Stomach (tissue), 4 donors: ENCODE measurements at regions not wholly inside any gene's neighbourhood (a gene's known extent, or its start where the extent isn't known, plus 50 kb on each side); places are given as distances from the start of the nearest gene placed in this dataset.

ENCODE experiments used
- EP300 ChIP-seq: sonication (generic); formaldehyde crosslinking; IDR thresholded peaks from one replicate; pipeline ENCODE4 v1.6.1; 2017; ENCODE audit warnings: antibody characterized with exemption
- TF ChIP-seq, protein P1 (sequence below), 7 experiments: fragments of 450-650 bp in 4 of 7; fragments of 200-600 bp in 3 of 7; sonication (generic) in 3 of 7; IDR thresholded peaks; one replicate each; pipeline ENCODE4 v1.5.1; 2016 to 2019; ENCODE audit warnings: antibody characterized with exemption in 7 of 7, control low read depth in 2 of 7, mild to moderate bottlenecking in 1 of 7

DNA sequence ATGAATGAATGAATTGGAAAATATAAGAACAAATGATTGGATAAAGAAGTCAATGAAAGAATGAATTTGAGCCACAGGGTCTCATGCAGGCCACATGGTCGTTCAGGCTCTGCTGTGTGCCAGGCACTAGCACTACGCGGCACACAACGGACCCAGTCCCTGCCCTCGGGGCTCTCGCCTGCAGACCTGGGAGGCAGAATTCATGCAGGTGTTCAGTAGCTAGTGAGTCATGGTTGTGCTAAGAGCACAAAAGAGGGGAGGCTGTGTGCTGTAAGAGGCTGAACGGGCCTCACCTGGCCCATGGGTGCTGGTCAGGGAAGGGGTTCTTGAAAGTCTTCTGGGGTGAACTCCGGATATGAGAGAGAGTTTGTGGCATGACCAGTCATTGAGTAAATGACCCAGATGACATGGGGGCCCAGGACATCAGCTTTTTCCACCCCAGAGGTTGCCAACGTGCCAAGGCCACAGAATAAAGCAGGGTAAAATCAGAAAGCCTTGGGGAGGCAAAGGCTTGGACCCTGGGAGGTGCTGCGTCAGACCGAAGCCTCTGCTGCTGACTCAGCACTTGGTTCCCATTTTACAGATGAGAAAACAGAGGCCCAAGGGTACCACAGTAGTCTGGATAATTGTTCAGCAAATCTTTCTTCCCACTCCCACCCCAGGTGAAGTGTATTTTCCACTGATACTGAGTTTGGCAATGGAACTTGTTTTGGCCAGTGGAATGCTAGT, 264.3 kb upstream of the MVB12B start:
- no peak for TF ChIP-seq EP300
- TF ChIP-seq, protein P1, sequence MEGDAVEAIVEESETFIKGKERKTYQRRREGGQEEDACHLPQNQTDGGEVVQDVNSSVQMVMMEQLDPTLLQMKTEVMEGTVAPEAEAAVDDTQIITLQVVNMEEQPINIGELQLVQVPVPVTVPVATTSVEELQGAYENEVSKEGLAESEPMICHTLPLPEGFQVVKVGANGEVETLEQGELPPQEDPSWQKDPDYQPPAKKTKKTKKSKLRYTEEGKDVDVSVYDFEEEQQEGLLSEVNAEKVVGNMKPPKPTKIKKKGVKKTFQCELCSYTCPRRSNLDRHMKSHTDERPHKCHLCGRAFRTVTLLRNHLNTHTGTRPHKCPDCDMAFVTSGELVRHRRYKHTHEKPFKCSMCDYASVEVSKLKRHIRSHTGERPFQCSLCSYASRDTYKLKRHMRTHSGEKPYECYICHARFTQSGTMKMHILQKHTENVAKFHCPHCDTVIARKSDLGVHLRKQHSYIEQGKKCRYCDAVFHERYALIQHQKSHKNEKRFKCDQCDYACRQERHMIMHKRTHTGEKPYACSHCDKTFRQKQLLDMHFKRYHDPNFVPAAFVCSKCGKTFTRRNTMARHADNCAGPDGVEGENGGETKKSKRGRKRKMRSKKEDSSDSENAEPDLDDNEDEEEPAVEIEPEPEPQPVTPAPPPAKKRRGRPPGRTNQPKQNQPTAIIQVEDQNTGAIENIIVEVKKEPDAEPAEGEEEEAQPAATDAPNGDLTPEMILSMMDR (IDR thresholded peaks at IDR 0.05), result no peak
